AG04450 (cell line): ENCODE measurements at regions not wholly inside any gene's neighbourhood (a gene's known extent, or its start where the extent isn't known, plus 50 kb on each side); places are given as distances from the start of the nearest gene placed in this dataset.

Experiments
- CTCF ChIA-PET: fragments of 300-600, 350-600 bp; formaldehyde crosslinking; extraction: SDS; loops from one replicate; lab custom pipeline; 2022; ENCODE audit warnings: antibody characterized with exemption, inconsistent platforms; lab: Charles Lee
- POLR2A ChIA-PET: fragments of 350-600 bp; formaldehyde crosslinking; extraction: SDS; loops from one replicate; lab custom pipeline; 2021; ENCODE audit warnings: antibody characterized with exemption, inconsistent platforms; lab: Yijun Ruan, JAX
- DNase-seq: peaks from one replicate; pipeline ENCODE4 v3.0.0-alpha.2; 2011; ENCODE audit warnings: low read depth, low spot score
- H3K27ac ChIP-seq: one replicate; pipeline ENCODE4 v1.5.1; 2012; ENCODE audit warnings: low read depth, low read length, control low read depth
- H3K27me3 ChIP-seq: one replicate; pipeline ENCODE4 v1.6.0; 2012; ENCODE audit warnings: low read length; ENCODE audit not compliant: control insufficient read depth, insufficient read depth
- H3K4me3 ChIP-seq: 2 replicates; pipeline ENCODE4 v1.5.1; 2011; ENCODE audit warnings: mild to moderate bottlenecking, low read depth, low read length, control low read depth
- H3K9me3 ChIP-seq: 2 replicates; pipeline ENCODE4 v1.5.1; 2012; ENCODE audit warnings: low read length; ENCODE audit not compliant: control insufficient read depth, insufficient read depth
- CTCF ChIP-seq: IDR thresholded peaks from 2 replicates; pipeline ENCODE4 v1.5.1; 2011; ENCODE audit warnings: low read depth, low read length, control low read depth, inconsistent platforms

GRCh38 chr2:207357216-207357615 lies 172.5 kb upstream of the CREB1 start:
- no peak for TF ChIP-seq CTCF
- POLR2A ChIA-PET: no interaction called here
- H3K27ac ChIP-seq: no peak overlapping the region
- H3K4me3 ChIP-seq: no peak overlapping the region
- no peaks in the 10 kb centered on the region for H3K9me3 ChIP-seq
- no peaks in the 10 kb centered on the region for H3K27me3 ChIP-seq
- no peak for DNase-seq
- CTCF ChIA-PET: no interaction called here

- CTCF ChIA-PET: no interaction called here
- TF ChIP-seq CTCF: no peak
Observed at GRCh38 chr2:207362716-207363115, 167.0 kb upstream of the CREB1 start.

GRCh38 chr2:207363761-207364290 lies 165.9 kb upstream of the CREB1 start:
- Histone ChIP-seq H3K9me3 (no peaks in the 10 kb centered on the region), H3K27me3 (no peaks in the 10 kb centered on the region), H3K4me3 (no peak overlapping the region), H3K27ac (no peak overlapping the region)
- ChIA-PET POLR2A (no interaction called here), CTCF (no interaction called here)
- TF ChIP-seq CTCF: no peak
- DNase-seq: no peak

More at GRCh38 chr2:207362716-207363115, 167.0 kb upstream of the CREB1 start:
- Histone ChIP-seq H3K27me3 (no peaks in the 10 kb centered on the region), H3K27ac (no peak overlapping the region), H3K4me3 (no peak overlapping the region), H3K9me3 (no peaks in the 10 kb centered on the region)
- POLR2A ChIA-PET: no interaction called here
- no peak for DNase-seq

- Histone ChIP-seq H3K4me3 (no peak overlapping the region), H3K27ac (no peak overlapping the region), H3K27me3 (no peaks in the 10 kb centered on the region), H3K9me3 (no peaks in the 10 kb centered on the region)
- no peak for TF ChIP-seq CTCF
- CTCF ChIA-PET: no interaction called here
- DNase-seq: no peak
- POLR2A ChIA-PET: no interaction called here
Observed at GRCh38 chr2:207370646-207371045, 159.1 kb upstream of the CREB1 start.

- ChIA-PET POLR2A (no interaction called here), CTCF (no interaction called here)
- no peaks in the 10 kb centered on the region for H3K9me3 ChIP-seq
- H3K4me3 ChIP-seq: no peak overlapping the region
- H3K27ac ChIP-seq: no peak overlapping the region
- TF ChIP-seq CTCF: no peak
- H3K27me3 ChIP-seq: no peaks in the 10 kb centered on the region
- no peak for DNase-seq
Observed at GRCh38 chr2:207371877-207372276, 157.9 kb upstream of the CREB1 start.
